Tibial nerve (tissue), 4 donors: ENCODE measurements at regions not wholly inside any gene's neighbourhood (a gene's known extent, or its start where the extent isn't known, plus 50 kb on each side); places are given as distances from the start of the nearest gene placed in this dataset.

Experiments used
- CTCF ChIP-seq, 5 experiments: fragments of 200-600 bp in 3 of 5; fragments of 450-650 bp in 2 of 5; sonication (generic) in 3 of 5; IDR thresholded peaks; one replicate each; pipeline ENCODE4 v1.5.1; 2016 to 2019; ENCODE audit warnings: antibody characterized with exemption in 5 of 5, mild to moderate bottlenecking in 3 of 5, moderate library complexity in 2 of 5
- EP300 ChIP-seq, 2 donors: sonication (generic); formaldehyde crosslinking; IDR thresholded peaks; one replicate each; pipeline ENCODE4 v1.6.1; 2017; ENCODE audit warnings: antibody characterized with exemption in 2 of 2, mild to moderate bottlenecking in 1 of 2
- POLR2A ChIP-seq, 2 donors: fragments of 450-650 bp; IDR thresholded peaks; one replicate each; pipeline ENCODE4 v1.6.1; 2017; ENCODE audit warnings: antibody characterized with exemption in 2 of 2, mild to moderate bottlenecking in 2 of 2, moderate library complexity in 2 of 2

DNA sequence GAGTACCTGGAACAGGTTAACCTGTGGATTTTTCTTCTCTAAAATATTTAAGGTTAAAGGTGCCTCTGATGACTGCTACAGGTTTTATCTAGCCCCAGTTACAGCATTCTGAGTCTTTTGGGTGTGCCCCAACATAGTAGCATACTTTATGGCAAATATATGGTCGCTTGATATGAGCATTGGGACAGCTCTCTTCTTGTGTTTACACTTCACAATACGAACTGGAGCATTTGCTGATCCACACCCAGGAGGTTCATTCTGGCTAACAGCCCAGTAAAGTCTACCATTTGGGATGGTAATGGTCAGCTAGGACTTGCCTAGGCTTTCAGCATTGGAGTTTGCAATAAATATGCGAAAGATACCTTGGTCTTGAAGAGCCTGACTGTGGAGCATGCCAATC, 101.3 kb downstream of the DISP1 start:
- TF ChIP-seq CTCF (IDR thresholded peaks at IDR 0.05) (no peak), POLR2A (IDR thresholded peaks at IDR 0.05) (no peak), EP300 (IDR thresholded peaks at IDR 0.05) (no peak)
